HCT116 (cell line): ENCODE measurements at regions not wholly inside any gene's neighbourhood (a gene's known extent, or its start where the extent isn't known, plus 50 kb on each side); places are given as distances from the start of the nearest gene placed in this dataset.

ENCODE experiments used
- ATAC-seq: fragments of 200-7000 bp; cut with Tn5 transposase; 2 replicates; pipeline ENCODE4 v1.9.1; 2020; ENCODE audit warnings: mild to moderate bottlenecking, moderate library complexity
- BruUV-seq: library from RNA; stranded (reverse); fragments of 400-500 nt; replicated peaks from 2 replicates; lab custom pipeline; 2021; lab: Mats Ljungman, UMichigan
- CTCF ChIA-PET: fragments of 300-600 bp; sonication (Branson Sonifier 250); formaldehyde crosslinking; loops from one replicate; lab custom pipeline; 2021; ENCODE audit warnings: antibody characterized with exemption; lab: Charles Lee
- POLR2A ChIA-PET: fragments of 300-600, 350-600 bp; sonication (Branson Sonifier 250); formaldehyde crosslinking; loops from one replicate; lab custom pipeline; 2021; ENCODE audit warnings: antibody characterized with exemption; lab: Charles Lee
- RAD21 ChIA-PET, 2 experiments: fragments of 300-600 bp; sonication (Branson Sonifier 250); formaldehyde crosslinking; loops; one replicate each; lab custom pipeline; 2023; ENCODE audit warnings: low total read pairs in 2 of 2; ENCODE audit not compliant: uncharacterized antibody in 2 of 2, unreplicated experiment in 2 of 2, low non-redundant PET in 1 of 2; lab: Charles Lee
- DNase-seq: peaks from one replicate; pipeline ENCODE4 v3.0.0-alpha.2; 2010; ENCODE audit warnings: low read depth, low spot score
- H2AFZ ChIP-seq: fragments of 200-600 bp; shearing (Covaris generic), sonication (generic); 2 replicates; pipeline ENCODE4 v1.6.1; 2017; ENCODE audit warnings: low read depth, mixed run types, mixed read lengths, antibody characterized with exemption, low read length; ENCODE audit not compliant: poor library complexity, severe bottlenecking
- H3K27ac ChIP-seq: 2 replicates; pipeline ENCODE4 v1.5.1; 2012; ENCODE audit warnings: low read depth, low read length
- H3K27me3 ChIP-seq: fragments of 200-600 bp; sonication (generic); 2 replicates; pipeline ENCODE4 v1.6.1; 2016; ENCODE audit warnings: mixed run types, low read length, mixed read lengths; ENCODE audit not compliant: insufficient read depth
- H3K36me3 ChIP-seq, 2 experiments: fragments of 200-500 bp in 1 of 2; fragments of 200-600 bp in 1 of 2; sonication (Bioruptor generic) in 1 of 2; sonication (generic) in 1 of 2; 2 replicates each; pipeline versions ENCODE4 v1.5.1 to v1.6.1; 2014 to 2016; ENCODE audit warnings: low read length in 2 of 2, inconsistent platforms in 1 of 2, mixed read lengths in 1 of 2, mixed run types in 1 of 2; ENCODE audit not compliant: insufficient read depth in 2 of 2, control insufficient read depth in 1 of 2
- H3K4me1 ChIP-seq, 2 experiments: fragments of 200-600 bp in 1 of 2; sonication (generic) in 1 of 2; 2 replicates each; pipeline versions ENCODE4 v1.5.1 to v1.6.1; 2012 to 2017; ENCODE audit warnings: low read length in 2 of 2, inconsistent platforms in 1 of 2, mild to moderate bottlenecking in 1 of 2, mixed read lengths in 1 of 2, mixed run types in 1 of 2, moderate library complexity in 1 of 2; ENCODE audit not compliant: insufficient read depth in 2 of 2, control insufficient read depth in 1 of 2
- H3K4me2 ChIP-seq: fragments of 200-600 bp; sonication (generic); 2 replicates; pipeline ENCODE4 v1.6.1; 2017; ENCODE audit warnings: mixed run types, low read length, mixed read lengths
- H3K4me3 ChIP-seq, 2 experiments: fragments of 200-600 bp in 1 of 2; sonication (generic) in 1 of 2; replicated peaks in 1 of 2; 2 replicates each; pipeline ENCODE4 v1.5.1; 2011 to 2016; ENCODE audit warnings: low read length in 2 of 2, control low read depth in 1 of 2, low read depth in 1 of 2, mild to moderate bottlenecking in 1 of 2, mixed read lengths in 1 of 2, mixed run types in 1 of 2
- H3K79me2 ChIP-seq: fragments of 200-600 bp; sonication (generic); 2 replicates; pipeline ENCODE4 v1.6.1; 2017; ENCODE audit warnings: mild to moderate bottlenecking, mixed run types, low read length, moderate library complexity, mixed read lengths; ENCODE audit not compliant: insufficient read depth
- H3K9ac ChIP-seq: fragments of 200-600 bp; sonication (generic); 2 replicates; pipeline ENCODE4 v1.6.1; 2016; ENCODE audit warnings: low read length, mixed read lengths
- H3K9me2 ChIP-seq: fragments of 200-600 bp; sonication (generic), shearing (Covaris generic); 2 replicates; pipeline ENCODE4 v1.6.1; 2017; ENCODE audit warnings: mixed run types, mild to moderate bottlenecking, moderate library complexity; ENCODE audit not compliant: insufficient read depth
- H3K9me3 ChIP-seq, 2 experiments: fragments of 200-500 bp in 1 of 2; fragments of 200-600 bp in 1 of 2; sonication (Bioruptor generic) in 1 of 2; sonication (generic) in 1 of 2; 2 replicates each; pipeline ENCODE4 v1.6.1; 2014 to 2017; ENCODE audit warnings: low read length in 2 of 2, mixed read lengths in 2 of 2, inconsistent platforms in 1 of 2, low read depth in 1 of 2, mild to moderate bottlenecking in 1 of 2, mixed run types in 1 of 2, moderate library complexity in 1 of 2; ENCODE audit not compliant: control insufficient read depth in 1 of 2, insufficient read depth in 1 of 2
- H4K20me1 ChIP-seq: fragments of 200-600 bp; sonication (generic), shearing (Covaris generic); 2 replicates; pipeline ENCODE4 v1.6.1; 2017; ENCODE audit warnings: mixed run types, mild to moderate bottlenecking, moderate library complexity; ENCODE audit not compliant: insufficient read depth
- CBX3 ChIP-seq: IDR thresholded peaks from 2 replicates; pipeline ENCODE4 v1.6.1; 2012; ENCODE audit warnings: low read depth
- CTCF ChIP-seq, 3 experiments: fragments of 200-600 bp in 1 of 3; sonication (generic) in 1 of 3; IDR thresholded peaks in 2 of 3; conservative IDR thresholded peaks in 1 of 3; 2 replicates each; pipeline ENCODE4 v1.5.1; 2012 to 2017; ENCODE audit warnings: low read depth in 2 of 3, low read length in 2 of 3, antibody characterized with exemption in 1 of 3, borderline replicate concordance in 1 of 3, control low read depth in 1 of 3, mild to moderate bottlenecking in 1 of 3, mixed read lengths in 1 of 3, mixed run types in 1 of 3, moderate library complexity in 1 of 3; ENCODE audit not compliant: insufficient read depth in 1 of 3
- ELF1 ChIP-seq: IDR thresholded peaks from 2 replicates; pipeline ENCODE4 v1.6.1; 2012; ENCODE audit warnings: low read depth, borderline replicate concordance
- EZH2 ChIP-seq: fragments of 200-600 bp; sonication (generic); IDR thresholded peaks from 2 replicates; pipeline ENCODE4 v1.6.1; 2017; ENCODE audit warnings: antibody characterized with exemption, mixed run types
- EZH2phosphoT487 ChIP-seq: fragments of 200-600 bp; IDR thresholded peaks from 2 replicates; pipeline ENCODE4 v1.6.1; 2018; ENCODE audit warnings: antibody characterized with exemption, borderline replicate concordance
- FOSL1 ChIP-seq: IDR thresholded peaks from 2 replicates; pipeline ENCODE4 v1.6.1; 2012; ENCODE audit warnings: low read depth
- JUND ChIP-seq: IDR thresholded peaks from 2 replicates; pipeline ENCODE4 v1.6.1; 2012
- MAX ChIP-seq: IDR thresholded peaks from 2 replicates; pipeline ENCODE4 v1.6.1; 2012
- POLR2A ChIP-seq: IDR thresholded peaks from 2 replicates; pipeline ENCODE4 v1.7.0; 2011; ENCODE audit warnings: borderline replicate concordance; ENCODE audit not compliant: insufficient read depth, insufficient read length; ENCODE audit errors: extremely low read depth
- POLR2AphosphoS5 ChIP-seq: IDR thresholded peaks from 2 replicates; pipeline ENCODE4 v1.6.1; 2011; ENCODE audit warnings: mild to moderate bottlenecking, low read depth, low read length, moderate library complexity
- RAD21 ChIP-seq: IDR thresholded peaks from 2 replicates; pipeline ENCODE4 v1.6.1; 2012; ENCODE audit warnings: low read depth, mild to moderate bottlenecking
- REST ChIP-seq: IDR thresholded peaks from 2 replicates; pipeline ENCODE4 v1.6.1; 2012; ENCODE audit warnings: low read depth
- SIN3A ChIP-seq: IDR thresholded peaks from 2 replicates; pipeline ENCODE4 v1.6.1; 2012; ENCODE audit warnings: low read depth
- SP1 ChIP-seq: IDR thresholded peaks from 2 replicates; pipeline ENCODE4 v1.6.1; 2012; ENCODE audit warnings: low read depth
- SRF ChIP-seq: IDR thresholded peaks from 2 replicates; pipeline ENCODE4 v1.6.1; 2012; ENCODE audit warnings: low read depth
- TCF7L2 ChIP-seq: IDR thresholded peaks from 2 replicates; pipeline ENCODE4 v1.7.0; 2011; ENCODE audit warnings: borderline replicate concordance, inconsistent platforms; ENCODE audit not compliant: insufficient read depth, insufficient read length; ENCODE audit errors: extremely low read depth
- ZFX ChIP-seq: fragments of 450-650 bp; IDR thresholded peaks from 2 replicates; pipeline ENCODE4 v1.6.1; 2017
- intact Hi-C: fragments of 100-400 bp; cut with micrococcal nuclease; formaldehyde crosslinking; loops from 2 replicates; pipeline ENCODE4 v1.10.0; 2022

- DNase-seq, result no peak
- ChIA-PET POLR2A (no interaction called here), RAD21 (no interaction called here), CTCF (no interaction called here)
- no peaks in the 10 kb centered on the region for H3K4me1 ChIP-seq
- no peak overlapping the region for H3K9ac ChIP-seq
- intact Hi-C loops, result no loop called here
- no TSS peak for BruUV-seq
- no peak for ATAC-seq
- no peak overlapping the region for H2AFZ ChIP-seq
- H4K20me1 ChIP-seq, result no peaks in the 10 kb centered on the region
- no peak for TF ChIP-seq POLR2AphosphoS5
- no peak for TF ChIP-seq MAX
- no peak overlapping the region for H3K4me3 ChIP-seq
- no peak overlapping the region for H3K27ac ChIP-seq
- no peaks in the 10 kb centered on the region for H3K9me2 ChIP-seq
- no peak overlapping the region for H3K4me2 ChIP-seq
- no peaks in the 10 kb centered on the region for H3K9me3 ChIP-seq
- H3K79me2 ChIP-seq, result no peaks in the 10 kb centered on the region
- H3K36me3 ChIP-seq, result no peaks in the 10 kb centered on the region
- H3K27me3 ChIP-seq, result no peaks in the 10 kb centered on the region
Observed at GRCh38 chrY:7262531-7262930, 351.0 kb upstream of the AMELY start.

GRCh38 chrY:7261254-7261653 lies 349.7 kb upstream of the AMELY start:
- Histone ChIP-seq H3K27ac (no peak overlapping the region), H4K20me1 (no peaks in the 10 kb centered on the region), H3K9ac (no peak overlapping the region), H3K4me1 (no peaks in the 10 kb centered on the region), H3K36me3 (no peaks in the 10 kb centered on the region), H3K9me2 (no peaks in the 10 kb centered on the region), H2AFZ (no peak overlapping the region), H3K79me2 (no peaks in the 10 kb centered on the region), H3K27me3 (no peaks in the 10 kb centered on the region), H3K4me3 (no peak overlapping the region), H3K9me3 (no peaks in the 10 kb centered on the region), H3K4me2 (no peak overlapping the region)
- BruUV-seq, result no TSS peak
- DNase-seq, result no peak
- ChIA-PET CTCF (no interaction called here), POLR2A (no interaction called here), RAD21 (no interaction called here)
- intact Hi-C loops, result no loop called here
- no peak for ATAC-seq
- TF ChIP-seq EZH2phosphoT487 (no peak), EZH2 (no peak), ZFX (no peak), CBX3 (no peak), REST (no peak), POLR2A (no peak), FOSL1 (no peak), CTCF (IDR thresholded peaks at IDR 0.05 in 2 of 3, conservative IDR thresholded peaks at IDR 0.05 in 1 of 3; ENCODE audit: borderline replicate concordance in 1 of 3, insufficient read depth in 1 of 3, low read depth in 2 of 3, low read length in 2 of 3) (no peak), MAX (no peak), TCF7L2 (no peak), ELF1 (no peak), SRF (no peak), SIN3A (no peak), JUND (no peak), RAD21 (no peak), POLR2AphosphoS5 (no peak), SP1 (no peak)
